GM23338 (cell line): ENCODE measurements at regions not wholly inside any gene's neighbourhood (a gene's known extent, or its start where the extent isn't known, plus 50 kb on each side); places are given as distances from the start of the nearest gene placed in this dataset.

Experiments
- ATAC-seq: fragments of 200-7000 bp; cut with Tn5 transposase; 3 replicates; pipeline ENCODE4 v1.9.1; 2020
- DNase-seq: peaks from one replicate; pipeline ENCODE4 v3.0.0-alpha.2; 2015; ENCODE audit warnings: low spot score
- H2AFZ ChIP-seq: fragments of 200-600 bp; sonication (generic); 2 replicates; pipeline ENCODE4 v1.8.0; 2016; ENCODE audit warnings: antibody characterized with exemption, mild to moderate bottlenecking, moderate library complexity
- H3F3A ChIP-seq: fragments of 200-600 bp; sonication (generic); replicated peaks from 2 replicates; pipeline ENCODE4 v1.8.0; 2017; ENCODE audit warnings: antibody characterized with exemption, mixed run types, low read depth
- H3K27ac ChIP-seq: fragments of 200-600 bp; sonication (generic); 2 replicates; pipeline ENCODE4 v1.6.1; 2016; ENCODE audit warnings: low read depth
- H3K27me3 ChIP-seq: fragments of 200-600 bp; sonication (generic); 2 replicates; pipeline ENCODE4 v1.8.0; 2016; ENCODE audit warnings: mild to moderate bottlenecking, mixed run types, moderate library complexity; ENCODE audit not compliant: insufficient read depth
- H3K36me3 ChIP-seq: fragments of 200-600 bp; sonication (generic); 2 replicates; pipeline ENCODE4 v1.8.0; 2016; ENCODE audit warnings: mild to moderate bottlenecking; ENCODE audit not compliant: insufficient read depth
- H3K4me1 ChIP-seq: fragments of 200-600 bp; sonication (generic); 2 replicates; pipeline ENCODE4 v1.8.0; 2016; ENCODE audit warnings: mild to moderate bottlenecking, moderate library complexity; ENCODE audit not compliant: insufficient read depth
- H3K4me2 ChIP-seq: fragments of 200-600 bp; sonication (generic); 2 replicates; pipeline ENCODE4 v1.7.1; 2017; ENCODE audit warnings: mixed run types
- H3K4me3 ChIP-seq: fragments of 200-600 bp; sonication (generic); 2 replicates; pipeline ENCODE4 v1.6.1; 2016; ENCODE audit warnings: mixed run types
- H3K79me2 ChIP-seq: fragments of 200-600 bp; sonication (generic); replicated peaks from 2 replicates; pipeline ENCODE4 v1.8.0; 2017; ENCODE audit warnings: mild to moderate bottlenecking; ENCODE audit not compliant: insufficient read depth
- H3K9me2 ChIP-seq: fragments of 200-600 bp; sonication (generic); 2 replicates; pipeline ENCODE4 v1.8.0; 2017; ENCODE audit not compliant: insufficient read depth
- H4K20me1 ChIP-seq: fragments of 200-600 bp; sonication (generic); replicated peaks from 2 replicates; pipeline ENCODE4 v1.8.0; 2017; ENCODE audit warnings: mild to moderate bottlenecking; ENCODE audit not compliant: insufficient read depth
- H3K27ac Mint-ChIP-seq: 2 replicates; pipeline ENCODE4 v1.8.0; 2020; ENCODE audit warnings: inconsistent platforms, mild to moderate bottlenecking, moderate library complexity, mixed read lengths
- H3K27me3 Mint-ChIP-seq: 3 replicates; pipeline ENCODE4 v1.8.0; 2022; ENCODE audit warnings: low read depth, mild to moderate bottlenecking, moderate library complexity, mixed read lengths, inconsistent platforms; ENCODE audit not compliant: insufficient read depth, poor library complexity
- H3K36me3 Mint-ChIP-seq: 3 replicates; pipeline ENCODE4 v1.8.0; 2021; ENCODE audit warnings: low read depth, mild to moderate bottlenecking, inconsistent platforms, moderate library complexity, mixed read lengths
- H3K4me1 Mint-ChIP-seq: 3 replicates; pipeline ENCODE4 v1.8.0; 2020; ENCODE audit warnings: mild to moderate bottlenecking, inconsistent platforms, mixed read lengths
- H3K4me3 Mint-ChIP-seq: 3 replicates; pipeline ENCODE4 v1.8.0; 2021; ENCODE audit warnings: moderate library complexity, mild to moderate bottlenecking, inconsistent platforms, mixed read lengths
- H3K9me3 Mint-ChIP-seq: 3 replicates; pipeline ENCODE4 v1.8.0; 2020; ENCODE audit warnings: moderate library complexity, mild to moderate bottlenecking, inconsistent platforms, mixed read lengths
- CREB1 ChIP-seq: fragments of 250-450 bp; sonication (Bioruptor Pico); IDR thresholded peaks from 2 replicates; pipeline ENCODE4 v1.5.0; 2020; ENCODE audit warnings: low read depth, mild to moderate bottlenecking, moderate library complexity
- CTCF ChIP-seq, 2 experiments: fragments of 200-600 bp in 1 of 2; sonication (generic) in 1 of 2; conservative IDR thresholded peaks; 2 replicates each; pipeline versions ENCODE4 v1.5.1 to v1.6.1; 2016 to 2017; ENCODE audit warnings: antibody characterized with exemption in 2 of 2, low read depth in 2 of 2, mild to moderate bottlenecking in 2 of 2, moderate library complexity in 1 of 2
- ETS1 ChIP-seq: IDR thresholded peaks from 2 replicates; pipeline ENCODE4 v1.6.1; 2016; ENCODE audit warnings: antibody characterized with exemption
- EZH2 ChIP-seq: fragments of 200-600 bp; sonication (generic); IDR thresholded peaks from one replicate; pipeline ENCODE4 v1.8.0; 2017; ENCODE audit warnings: antibody characterized with exemption, mild to moderate bottlenecking, low read depth; ENCODE audit not compliant: unreplicated experiment
- JUNB ChIP-seq: IDR thresholded peaks from one replicate; pipeline ENCODE4 v1.6.1; 2016; ENCODE audit warnings: antibody characterized with exemption; ENCODE audit not compliant: unreplicated experiment
- POLR2AphosphoS5 ChIP-seq: IDR thresholded peaks from 2 replicates; pipeline ENCODE4 v1.6.1; 2016; ENCODE audit warnings: antibody characterized with exemption, low read depth
- REST ChIP-seq: IDR thresholded peaks from one replicate; pipeline ENCODE4 v1.6.1; 2018; ENCODE audit warnings: antibody characterized with exemption; ENCODE audit not compliant: unreplicated experiment
- STAT1 ChIP-seq: IDR thresholded peaks from one replicate; pipeline ENCODE4 v1.6.1; 2016; ENCODE audit warnings: antibody characterized with exemption; ENCODE audit not compliant: unreplicated experiment
- ZNF331 ChIP-seq: fragments of 250-450 bp; sonication (Bioruptor Pico); IDR thresholded peaks from 2 replicates; pipeline ENCODE4 v1.5.0; 2020; ENCODE audit warnings: low read depth, mild to moderate bottlenecking, moderate library complexity

- no peak overlapping the region for H3K27ac ChIP-seq
- Mint-ChIP-seq H3K36me3 (peaks cover 25% of the 10 kb centered on the region), H3K4me3 (no peak overlapping the region), H3K4me1 (no peaks in the 10 kb centered on the region), H3K9me3 (peaks cover 17% of the 10 kb centered on the region), H3K27ac (no peak overlapping the region), H3K27me3 (peaks cover 11% of the 10 kb centered on the region)
- TF ChIP-seq STAT1 (no peak), JUNB (no peak), CTCF (conservative IDR thresholded peaks at IDR 0.05; ENCODE audit: low read depth in 2 of 2) (no peak), POLR2AphosphoS5 (no peak), EZH2 (no peak), CREB1 (CRISPR knock-in tag) (no peak)
- ATAC-seq (no peak), DNase-seq (no peak)
- H3K27me3 ChIP-seq: no peaks in the 10 kb centered on the region
- H3K79me2 ChIP-seq: no peaks in the 10 kb centered on the region
- H3K4me1 ChIP-seq: no peaks in the 10 kb centered on the region
- H2AFZ ChIP-seq: no peak overlapping the region
- H3K9me2 ChIP-seq: 0 out of 2 replicates have a peak, but pooled peaks cover 4% of the 10 kb centered on the region
- H3K4me2 ChIP-seq: no peak overlapping the region
- peaks cover 5% of the 10 kb centered on the region; the same call in 1 of the 2 replicates for H3F3A ChIP-seq
- H3K36me3 ChIP-seq: peaks cover 41% of the 10 kb centered on the region
- H3K4me3 ChIP-seq: no peak overlapping the region
- H4K20me1 ChIP-seq: peaks cover 6% of the 10 kb centered on the region; the same call in 1 of the 2 replicates
Observed at GRCh38 chr19:5207806-5208205, 132.8 kb downstream of the PTPRS start.

- Mint-ChIP-seq H3K27ac (no peak overlapping the region), H3K9me3 (peaks cover 26% of the 10 kb centered on the region), H3K27me3 (peaks cover 12% of the 10 kb centered on the region), H3K36me3 (peaks cover 29% of the 10 kb centered on the region), H3K4me1 (no peaks in the 10 kb centered on the region), H3K4me3 (no peak overlapping the region)
- 0 out of 2 replicates have a peak, but pooled peaks cover 4% of the 10 kb centered on the region for H3K9me2 ChIP-seq
- H3K4me1 ChIP-seq: no peaks in the 10 kb centered on the region
- H3K36me3 ChIP-seq: peaks cover 30% of the 10 kb centered on the region
- no peak overlapping the region for H3K4me3 ChIP-seq
- no peaks in the 10 kb centered on the region for H3K27me3 ChIP-seq
- H3F3A ChIP-seq: peaks cover 5% of the 10 kb centered on the region; the same call in 1 of the 2 replicates
- H3K4me2 ChIP-seq: no peak overlapping the region
- no peak overlapping the region for H3K27ac ChIP-seq
- H2AFZ ChIP-seq: no peak overlapping the region
- no peak for TF ChIP-seq CTCF (conservative IDR thresholded peaks at IDR 0.05; ENCODE audit: low read depth in 2 of 2)
- TF ChIP-seq EZH2: no peak
- TF ChIP-seq STAT1: no peak
- TF ChIP-seq ETS1: no peak
- no peak for TF ChIP-seq ZNF331 (CRISPR knock-in tag)
- TF ChIP-seq POLR2AphosphoS5: no peak
- TF ChIP-seq REST: no peak
- H4K20me1 ChIP-seq: peaks cover 6% of the 10 kb centered on the region; the same call in 1 of the 2 replicates
- no peak for ATAC-seq
- no peaks in the 10 kb centered on the region for H3K79me2 ChIP-seq
- no peak for DNase-seq
Observed at GRCh38 chr19:5206751-5207075, 133.9 kb downstream of the PTPRS start.
